ENCODE measurements at regions not wholly inside any gene's neighbourhood (a gene's known extent, or its start where the extent isn't known, plus 50 kb on each side); places are given as distances from the start of the nearest gene placed in this dataset.
"Not testable (repeated sequence)": the region's sequence is repeated elsewhere in the genome, so short reads cannot be mapped to it uniquely, and the experiment has no call there.

DNA sequence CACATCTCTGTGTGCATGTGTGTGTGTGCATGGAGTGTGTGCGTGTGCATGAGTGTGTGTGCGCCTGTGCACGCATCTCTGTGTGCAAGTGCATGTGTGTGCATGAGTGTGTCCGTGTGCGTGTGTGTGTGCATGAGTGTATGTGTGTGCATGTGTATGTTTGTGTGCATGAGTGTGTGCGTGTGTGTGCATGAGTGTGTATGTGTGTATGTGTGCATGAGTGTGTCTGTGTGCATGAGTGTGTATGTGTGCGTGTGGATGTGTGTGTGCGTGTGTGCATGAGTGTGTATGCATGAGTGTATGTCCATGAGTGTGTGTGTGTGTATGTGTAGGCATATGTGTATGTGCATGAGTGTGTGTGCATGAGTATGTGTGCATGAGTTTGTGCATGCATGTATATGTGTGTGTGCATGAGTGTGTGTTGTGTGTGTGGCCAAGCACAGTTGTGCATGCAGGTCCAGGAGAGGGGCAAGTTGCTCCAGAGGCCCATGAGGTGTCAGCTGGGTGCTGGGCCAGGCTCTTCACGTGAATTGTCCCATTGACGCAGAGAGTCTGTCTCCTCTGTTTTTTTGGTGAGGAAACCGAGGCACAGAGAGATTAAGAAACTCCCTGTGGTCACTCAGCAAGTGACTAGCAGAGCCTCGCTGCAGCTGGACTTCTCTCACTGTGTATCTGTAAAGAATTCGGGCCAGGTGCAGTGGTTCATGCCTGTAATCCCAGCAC, 75.5 kb downstream of the ASB1 start:
- no peak for DNase-seq

DNA sequence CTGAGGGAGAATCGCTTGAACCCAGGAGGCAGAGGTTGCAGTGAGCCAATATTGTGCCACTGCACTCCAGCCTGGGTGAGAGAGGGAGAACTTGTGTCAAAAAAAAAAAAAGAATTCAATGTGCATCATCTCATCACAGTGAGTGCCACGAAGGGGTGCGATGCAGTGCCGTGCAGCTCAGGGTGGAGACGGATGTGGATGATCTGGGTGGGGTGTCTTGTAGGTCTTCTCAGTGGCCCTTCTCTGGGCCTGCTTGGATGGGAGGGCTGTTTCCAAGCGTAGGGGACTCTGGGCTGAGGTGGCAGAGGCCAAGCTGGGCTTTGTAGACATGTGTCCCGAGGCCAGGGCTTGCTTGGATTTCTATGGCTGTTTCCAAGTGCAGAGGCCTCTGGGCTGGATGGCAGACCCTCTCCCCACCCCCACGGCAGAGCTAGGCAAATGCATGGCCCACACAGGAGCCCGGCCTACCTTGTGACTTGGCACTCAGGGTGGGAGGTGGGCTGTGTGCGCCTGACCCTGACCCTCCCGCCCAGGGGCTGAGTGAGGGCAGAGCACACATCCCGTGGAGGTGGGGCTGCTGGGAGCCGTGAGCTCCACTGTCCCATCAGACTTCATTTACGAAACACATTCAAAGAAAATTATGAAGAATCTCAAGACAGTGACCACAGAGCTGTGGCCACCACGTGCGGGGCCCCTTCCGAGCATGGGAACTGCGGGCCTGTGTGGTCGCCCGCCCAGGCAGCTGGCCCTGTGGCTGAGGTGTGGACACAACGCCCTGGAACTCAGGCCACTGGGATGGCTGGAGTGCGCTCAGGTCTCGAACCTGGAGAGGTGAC, 76.4 kb downstream of the ASB1 start:
- DNase-seq = no peak

GRCh38 chr2:238504181-238504931, 77.6 kb downstream of the ASB1 start:
- no peak for DNase-seq

GRCh38 chr2:238505119-238505891, 78.6 kb downstream of the ASB1 start:
- DNase-seq = no peak

DNA sequence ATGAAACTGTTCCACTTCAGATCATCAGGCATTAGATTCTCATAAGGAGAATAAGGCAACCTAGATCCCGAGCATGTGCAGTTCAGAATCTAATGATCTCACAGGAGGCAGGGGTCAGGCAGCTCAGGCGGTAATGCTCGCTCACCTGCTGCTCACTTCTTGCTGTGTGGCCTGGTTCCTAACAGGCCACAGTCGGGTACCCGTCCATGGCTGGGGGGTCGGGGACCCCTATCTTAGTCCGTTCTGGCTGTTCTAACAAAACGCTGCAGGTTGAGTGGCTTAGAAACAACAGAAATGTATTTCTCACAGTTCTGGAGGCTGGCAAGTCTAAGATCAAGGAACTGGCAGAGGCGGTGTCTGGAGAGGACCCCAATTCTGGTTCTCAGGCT, 79.2 kb downstream of the ASB1 start:
- no peak for DNase-seq

GRCh38 chr2:238506371-238507068, 79.8 kb downstream of the ASB1 start:
- DNase-seq = no peak

- DNase-seq = no peak
Measured at GRCh38 chr2:238507836-238508235, 81.1 kb downstream of the ASB1 start.

DNA sequence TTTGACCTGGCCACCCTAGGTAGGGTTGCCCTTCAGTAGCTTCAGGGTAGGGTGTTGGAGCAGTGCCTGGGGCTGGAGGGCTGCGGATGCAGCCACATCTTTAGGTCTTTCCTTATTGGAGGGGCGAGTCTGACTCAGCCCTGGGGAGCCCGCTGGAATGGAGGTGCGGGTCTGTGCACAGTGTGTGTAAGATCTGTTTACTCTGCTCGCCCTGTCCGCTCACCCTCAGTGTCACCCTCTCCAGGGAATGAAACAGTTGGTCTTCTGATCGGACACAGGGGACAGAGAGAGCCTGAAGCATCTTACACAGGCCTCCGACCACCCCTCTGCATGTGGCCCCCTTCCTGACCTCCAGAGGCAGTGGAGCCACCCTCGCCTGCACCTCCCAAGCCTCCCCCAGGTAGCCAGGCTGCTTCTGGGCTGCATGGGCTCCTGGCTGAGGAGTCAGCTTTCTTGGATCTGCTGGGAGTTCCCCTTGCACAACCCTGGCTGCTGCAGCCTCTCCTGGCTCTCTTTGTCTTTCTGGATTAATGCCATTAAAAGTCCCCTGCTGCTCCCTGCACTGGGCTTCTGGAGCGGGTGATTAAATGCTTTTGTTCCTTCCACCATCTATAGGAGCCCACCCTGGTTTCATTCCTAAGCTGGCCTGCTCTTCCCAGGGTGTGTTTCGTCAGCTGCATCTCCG, 82.6 kb downstream of the ASB1 start:
- no peak for DNase-seq

GRCh38 chr2:238509903-238510302, 83.2 kb downstream of the ASB1 start:
- no peak for DNase-seq

DNA sequence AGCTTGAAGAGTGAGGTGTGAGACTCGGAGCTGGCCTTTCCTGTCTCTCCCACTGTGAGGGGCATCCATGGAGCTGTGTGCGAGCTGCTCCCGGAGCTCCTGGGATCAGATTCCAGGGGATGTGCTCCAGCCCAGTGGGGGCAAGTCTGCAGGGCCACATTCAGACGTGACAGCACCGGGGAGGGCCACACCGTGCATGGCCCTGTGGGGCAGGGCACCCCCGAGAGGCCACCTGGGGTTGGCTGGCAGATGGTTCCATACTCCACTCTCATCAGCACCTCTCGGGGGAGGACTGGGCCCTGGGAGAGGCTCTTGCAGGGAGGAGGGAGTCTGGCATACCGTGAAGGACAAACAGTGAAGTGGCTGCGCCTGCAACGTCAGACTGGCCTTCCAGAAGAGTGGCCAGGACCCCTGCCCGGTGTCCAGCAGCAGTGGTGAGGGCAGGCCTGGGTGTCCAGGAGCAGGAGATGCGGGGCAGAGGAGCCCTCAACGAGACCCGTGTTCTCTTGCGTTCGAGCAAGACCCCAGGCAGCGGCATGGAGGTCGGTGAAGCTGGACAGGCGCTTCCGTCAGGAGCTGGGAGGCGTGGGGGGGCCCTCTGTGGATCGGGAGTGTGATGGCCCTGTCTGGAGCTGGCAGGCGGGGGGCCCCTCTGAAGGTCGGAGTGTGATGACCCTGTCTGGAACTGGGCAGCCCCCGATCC, 84.3 kb downstream of the ASB1 start:
- no peak for DNase-seq

DNA sequence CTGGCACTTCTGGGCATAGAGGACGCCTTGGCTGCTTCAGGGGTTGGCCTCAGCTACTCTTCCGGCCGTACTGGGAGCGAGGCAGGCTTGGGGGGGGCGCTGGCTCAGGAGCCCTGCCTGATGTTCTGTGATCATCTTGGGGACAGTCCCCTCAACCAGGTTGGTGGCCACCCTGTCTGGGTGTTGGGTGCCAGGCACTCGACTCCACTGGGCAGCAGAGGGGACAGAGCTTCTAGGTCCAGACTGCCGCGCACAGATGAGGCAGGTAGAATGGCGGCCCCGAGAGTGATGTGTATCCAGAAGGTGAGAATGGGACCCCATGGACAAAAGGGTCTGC, 84.9 kb downstream of the ASB1 start:
- DNase-seq = no peak

DNA sequence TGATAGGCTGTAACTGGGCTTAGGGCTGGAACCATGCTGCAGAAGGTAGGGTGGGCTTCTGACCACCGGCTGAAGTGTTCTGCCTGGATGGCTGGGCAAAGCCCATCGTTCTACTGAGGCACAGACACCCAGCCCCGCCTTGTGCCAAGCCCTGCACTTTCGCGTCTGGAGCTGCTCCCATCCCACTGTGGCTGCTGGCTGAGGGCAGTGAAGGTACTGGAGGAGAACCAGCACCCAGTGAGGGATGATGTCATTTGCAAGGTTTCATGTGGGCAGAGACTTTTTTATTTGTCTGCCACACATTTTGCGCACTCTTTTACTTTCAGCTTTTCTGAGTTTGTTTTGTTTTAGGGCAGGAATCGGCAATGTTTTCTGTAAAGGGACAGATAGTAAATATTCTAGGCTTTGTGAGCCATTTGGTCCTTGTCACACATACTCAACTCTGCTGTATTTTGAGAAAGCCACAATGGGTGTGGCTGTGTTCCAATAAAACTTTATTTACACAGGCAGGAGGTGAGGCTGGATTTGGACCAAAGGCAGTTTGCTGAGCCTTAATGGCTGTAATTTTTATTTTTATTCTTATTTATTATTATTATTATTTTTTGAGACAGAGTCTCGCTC, 85.6 kb downstream of the ASB1 start:
- no peak for DNase-seq

DNA sequence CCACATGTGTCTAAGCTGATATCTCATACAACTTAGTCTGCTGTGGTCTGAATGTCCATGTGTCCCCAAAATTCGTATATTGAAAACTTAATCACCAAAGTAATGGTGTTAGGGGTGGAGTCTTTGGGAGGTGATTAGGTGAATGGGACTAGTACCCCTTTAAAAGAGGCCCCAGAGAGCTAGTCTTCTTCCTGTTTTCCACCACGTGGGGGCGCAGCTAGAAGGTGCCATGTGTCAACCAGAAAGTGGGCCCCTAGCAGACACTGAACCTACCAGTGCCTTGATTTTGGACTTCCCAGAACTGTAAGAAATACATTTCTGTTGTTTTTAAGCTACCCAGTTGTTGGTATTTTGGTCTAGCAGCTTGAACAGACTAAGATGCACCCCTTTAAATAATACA, 86.6 kb downstream of the ASB1 start:
- no peak for DNase-seq

DNA sequence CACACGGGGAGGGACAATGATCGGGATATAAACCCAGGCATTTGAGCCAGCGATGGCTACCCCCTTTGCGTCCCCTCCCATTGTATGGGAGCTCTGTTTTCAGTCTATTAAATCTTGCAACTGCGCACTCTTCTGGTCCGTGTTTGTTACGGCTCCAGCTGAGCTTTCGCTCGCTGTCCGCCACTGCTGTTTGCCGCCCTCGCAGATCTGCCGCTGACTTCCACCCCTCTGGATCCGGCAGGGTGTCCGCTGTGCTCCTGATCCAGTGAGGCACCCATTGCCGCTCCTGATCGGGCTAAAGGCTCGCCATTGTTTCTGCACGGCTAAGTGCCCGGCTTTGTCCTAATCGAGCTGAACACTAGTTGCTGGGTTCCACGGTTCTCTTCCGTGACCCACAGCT, 87.3 kb downstream of the ASB1 start:
- not testable (repeated sequence) for DNase-seq

- no peak for DNase-seq
Measured at GRCh38 chr2:238515377-238515776, 88.7 kb downstream of the ASB1 start.

DNA sequence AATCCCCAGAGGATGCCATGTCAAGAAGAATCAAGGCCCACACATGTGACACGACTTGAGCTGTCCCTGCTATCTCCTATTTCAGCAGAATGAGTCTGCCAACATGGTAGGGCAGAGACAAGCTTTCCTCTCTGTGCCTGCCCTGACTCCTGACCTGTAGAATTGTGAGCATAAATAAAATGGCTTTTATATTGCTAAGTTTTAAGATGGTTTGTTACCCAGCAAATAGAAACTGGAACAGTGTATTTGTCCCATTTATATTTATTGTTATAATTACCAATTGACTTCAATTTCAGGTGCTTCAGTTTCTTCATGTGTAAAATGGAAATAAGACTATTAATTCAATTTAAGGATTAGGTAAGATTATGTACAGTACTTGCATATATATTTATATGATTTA, 90.5 kb downstream of the ASB1 start:
- DNase-seq = no peak

- no peak for DNase-seq
Measured at GRCh38 chr2:238518172-238518820, 91.6 kb downstream of the ASB1 start.

DNA sequence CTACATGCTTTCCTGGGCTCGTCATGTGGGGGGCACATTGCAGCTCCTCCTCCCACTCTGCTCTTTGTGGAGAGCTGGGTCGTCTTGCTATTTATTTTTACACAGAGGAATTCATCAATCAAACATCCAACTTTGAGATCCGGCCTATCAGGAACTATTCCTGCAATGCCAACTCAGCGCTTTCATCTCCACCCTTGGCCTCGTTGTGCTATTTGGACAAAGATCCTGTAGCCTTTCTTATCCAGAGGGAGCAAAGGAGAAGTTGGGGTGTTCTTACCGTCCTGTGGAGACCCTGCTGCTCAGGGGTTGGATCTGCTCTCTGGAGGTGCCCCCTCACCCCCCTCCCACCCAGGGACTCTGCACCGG, 92.1 kb downstream of the ASB1 start:
- DNase-seq = no peak

GRCh38 chr2:238520359-238520886, 93.7 kb downstream of the ASB1 start:
- no peak for DNase-seq

DNA sequence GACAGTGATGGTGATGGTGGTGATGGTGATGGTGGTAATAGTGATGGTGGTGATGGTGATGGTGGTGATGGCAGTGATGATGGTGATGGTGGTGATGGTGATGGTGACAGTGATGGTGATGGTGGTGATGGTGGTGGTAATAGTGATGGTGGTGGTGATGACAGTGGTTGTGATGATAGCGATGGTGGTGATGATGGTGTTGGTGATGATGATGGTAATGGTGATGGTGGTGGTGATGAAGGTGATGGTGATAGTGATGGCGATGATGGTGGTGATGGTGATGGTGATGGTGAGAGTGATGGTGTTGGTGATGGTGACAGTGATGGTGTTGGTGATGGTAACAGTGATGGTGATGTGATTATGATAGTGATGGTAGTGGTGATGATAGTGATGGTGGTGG, 94.3 kb downstream of the ASB1 start:
- no peak for DNase-seq
